ENCODE measurements at regions not wholly inside any gene's neighbourhood (a gene's known extent, or its start where the extent isn't known, plus 50 kb on each side); places are given as distances from the start of the nearest gene placed in this dataset.

- no peak overlapping the region for H3K4me3 ChIP-seq (ENCODE audit: low read depth, low read length)
- H3K36me3 ChIP-seq (ENCODE audit: control insufficient read depth, insufficient read depth, low read length), result no peaks in the 10 kb centered on the region
- TF ChIP-seq, protein P1, sequence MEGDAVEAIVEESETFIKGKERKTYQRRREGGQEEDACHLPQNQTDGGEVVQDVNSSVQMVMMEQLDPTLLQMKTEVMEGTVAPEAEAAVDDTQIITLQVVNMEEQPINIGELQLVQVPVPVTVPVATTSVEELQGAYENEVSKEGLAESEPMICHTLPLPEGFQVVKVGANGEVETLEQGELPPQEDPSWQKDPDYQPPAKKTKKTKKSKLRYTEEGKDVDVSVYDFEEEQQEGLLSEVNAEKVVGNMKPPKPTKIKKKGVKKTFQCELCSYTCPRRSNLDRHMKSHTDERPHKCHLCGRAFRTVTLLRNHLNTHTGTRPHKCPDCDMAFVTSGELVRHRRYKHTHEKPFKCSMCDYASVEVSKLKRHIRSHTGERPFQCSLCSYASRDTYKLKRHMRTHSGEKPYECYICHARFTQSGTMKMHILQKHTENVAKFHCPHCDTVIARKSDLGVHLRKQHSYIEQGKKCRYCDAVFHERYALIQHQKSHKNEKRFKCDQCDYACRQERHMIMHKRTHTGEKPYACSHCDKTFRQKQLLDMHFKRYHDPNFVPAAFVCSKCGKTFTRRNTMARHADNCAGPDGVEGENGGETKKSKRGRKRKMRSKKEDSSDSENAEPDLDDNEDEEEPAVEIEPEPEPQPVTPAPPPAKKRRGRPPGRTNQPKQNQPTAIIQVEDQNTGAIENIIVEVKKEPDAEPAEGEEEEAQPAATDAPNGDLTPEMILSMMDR (IDR thresholded peaks at IDR 0.05; ENCODE audit: insufficient read depth, low read length, poor library complexity, severe bottlenecking), result no peak
- DNase-seq (ENCODE audit: low read depth), result no peak
- H3K27me3 ChIP-seq (ENCODE audit: control insufficient read depth, insufficient read depth, low read length), result no peaks in the 10 kb centered on the region
These were observed 397.1 kb downstream of the TLE1 start for GRCh38 chr9:81292056-81292805.

DNA sequence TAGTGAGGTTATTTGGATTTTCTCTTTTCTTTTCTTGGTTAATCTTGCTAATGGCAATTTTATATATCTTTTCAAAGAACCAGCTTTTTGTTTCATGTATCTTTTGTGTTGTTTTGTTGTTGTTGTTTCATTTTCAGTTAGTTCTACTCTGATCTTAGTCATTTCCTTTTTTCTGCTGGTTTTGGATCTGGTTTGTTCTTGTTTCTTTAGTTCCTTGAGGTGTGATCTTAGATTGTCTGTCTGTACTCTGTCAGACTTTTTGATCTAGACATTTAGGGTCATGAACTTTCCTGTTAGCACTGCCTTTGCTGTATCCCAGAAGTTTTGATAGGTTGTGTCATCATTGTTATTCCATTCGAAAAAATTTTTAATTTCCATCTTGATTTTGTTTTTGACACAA is 399.7 kb downstream of the TLE1 start:
- Histone ChIP-seq H3K4me3 (ENCODE audit: low read depth, low read length) (no peak overlapping the region), H3K36me3 (ENCODE audit: control insufficient read depth, insufficient read depth, low read length) (no peaks in the 10 kb centered on the region), H3K27me3 (ENCODE audit: control insufficient read depth, insufficient read depth, low read length) (no peaks in the 10 kb centered on the region)
- TF ChIP-seq, protein P1 (IDR thresholded peaks at IDR 0.05; ENCODE audit: insufficient read depth, low read length, poor library complexity, severe bottlenecking), result no peak
- no peak for DNase-seq (ENCODE audit: low read depth)

DNA sequence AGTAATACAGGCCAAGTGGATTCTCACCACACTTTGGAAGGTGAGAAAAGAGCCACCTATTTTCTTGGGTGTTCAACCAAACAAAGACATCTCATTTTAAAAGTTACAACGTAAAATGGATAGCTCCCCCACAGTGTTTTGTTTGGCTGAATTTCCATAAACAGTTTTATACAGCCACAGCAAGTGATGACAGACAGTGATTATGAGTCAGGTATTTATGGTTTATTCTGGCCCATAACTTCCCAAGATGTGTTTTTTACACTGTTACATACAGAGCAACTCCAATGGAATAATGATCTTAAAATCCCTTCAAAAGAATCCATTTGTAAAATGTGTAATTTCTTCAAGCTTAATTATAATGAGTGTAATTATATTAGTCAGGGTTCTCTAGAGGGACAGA is 421.3 kb downstream of the TLE1 start:
- H3K4me3 ChIP-seq (ENCODE audit: low read depth, low read length), result no peak overlapping the region
- H3K36me3 ChIP-seq (ENCODE audit: control insufficient read depth, insufficient read depth, low read length), result no peaks in the 10 kb centered on the region
- H3K27me3 ChIP-seq (ENCODE audit: control insufficient read depth, insufficient read depth, low read length), result no peaks in the 10 kb centered on the region
- no peak for DNase-seq (ENCODE audit: low read depth)
- TF ChIP-seq, protein P1 (IDR thresholded peaks at IDR 0.05; ENCODE audit: insufficient read depth, low read length, poor library complexity, severe bottlenecking), result no peak

DNA sequence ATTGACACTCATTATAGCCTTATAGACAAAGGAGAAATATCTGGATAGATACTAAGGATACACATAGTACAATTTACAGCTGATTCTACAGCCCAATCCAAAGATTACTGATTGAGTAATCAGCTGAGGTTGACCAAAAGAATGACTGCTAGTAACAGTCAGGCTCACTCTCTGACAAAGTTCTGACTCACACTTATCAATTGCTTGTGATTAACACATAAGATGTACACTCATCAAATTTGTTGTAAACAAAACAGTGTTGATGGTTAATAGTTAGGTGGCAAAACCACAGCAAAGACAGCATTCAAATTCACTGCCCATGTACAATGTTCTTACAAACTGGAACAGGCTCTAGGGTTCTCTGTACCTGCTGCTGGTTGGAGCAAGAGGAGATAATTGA is 422.7 kb downstream of the TLE1 start:
- Histone ChIP-seq H3K4me3 (ENCODE audit: low read depth, low read length) (no peak overlapping the region), H3K36me3 (ENCODE audit: control insufficient read depth, insufficient read depth, low read length) (no peaks in the 10 kb centered on the region), H3K27me3 (ENCODE audit: control insufficient read depth, insufficient read depth, low read length) (no peaks in the 10 kb centered on the region)
- DNase-seq (ENCODE audit: low read depth), result peak; percentile 61
- TF ChIP-seq, protein P1 (IDR thresholded peaks at IDR 0.05; ENCODE audit: insufficient read depth, low read length, poor library complexity, severe bottlenecking), result no peak

GRCh38 chr9:81266086-81266485 is 423.3 kb downstream of the TLE1 start:
- TF ChIP-seq, protein P1 (IDR thresholded peaks at IDR 0.05; ENCODE audit: insufficient read depth, low read length, poor library complexity, severe bottlenecking), result no peak
- Histone ChIP-seq H3K4me3 (ENCODE audit: low read depth, low read length) (no peak overlapping the region), H3K36me3 (ENCODE audit: control insufficient read depth, insufficient read depth, low read length) (no peaks in the 10 kb centered on the region), H3K27me3 (ENCODE audit: control insufficient read depth, insufficient read depth, low read length) (no peaks in the 10 kb centered on the region)
- DNase-seq (ENCODE audit: low read depth), result no peak

DNA sequence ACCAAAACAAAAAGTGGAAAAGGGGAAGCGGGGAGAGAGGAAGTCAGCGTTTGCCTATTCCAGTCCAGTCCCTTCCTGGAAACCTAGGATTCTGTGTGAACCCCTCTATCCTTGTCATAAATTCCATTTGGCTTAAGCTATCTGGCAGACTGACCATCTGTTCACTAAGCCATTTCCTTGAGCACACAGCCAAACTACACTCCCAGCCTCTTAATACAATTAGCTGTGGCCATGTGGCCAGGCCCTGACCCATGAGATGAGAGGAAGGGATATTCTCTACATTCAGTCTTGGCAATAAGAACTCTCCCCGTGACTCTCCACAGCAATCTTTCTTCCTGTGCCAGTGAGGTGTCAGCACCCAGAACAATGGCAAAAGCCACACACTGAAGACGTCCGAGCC is 424.8 kb downstream of the TLE1 start:
- TF ChIP-seq, protein P1 (IDR thresholded peaks at IDR 0.05; ENCODE audit: insufficient read depth, low read length, poor library complexity, severe bottlenecking), result no peak
- Histone ChIP-seq H3K36me3 (ENCODE audit: control insufficient read depth, insufficient read depth, low read length) (no peaks in the 10 kb centered on the region), H3K27me3 (ENCODE audit: control insufficient read depth, insufficient read depth, low read length) (no peaks in the 10 kb centered on the region), H3K4me3 (ENCODE audit: low read depth, low read length) (no peak overlapping the region)
- no peak for DNase-seq (ENCODE audit: low read depth)

Data from kidney epithelial cell (primary cell).